ENCODE measurements at regions not wholly inside any gene's neighbourhood (a gene's known extent, or its start where the extent isn't known, plus 50 kb on each side); places are given as distances from the start of the nearest gene placed in this dataset.
"Not testable (repeated sequence)": the region's sequence is repeated elsewhere in the genome, so short reads cannot be mapped to it uniquely, and the experiment has no call there.

GRCh38 chr4:95898226-95898625 is 58.3 kb downstream of the PDHA2 start:
- intact Hi-C loops (cut with DNase I) = no loop called here
- DNase-seq = no peak

GRCh38 chr4:95909211-95909610 is 69.3 kb downstream of the PDHA2 start:
- intact Hi-C loops (cut with DNase I) = no loop called here
- no peak for DNase-seq

- intact Hi-C loops (cut with DNase I) = no loop called here
These were observed 70.9 kb downstream of the PDHA2 start for GRCh38 chr4:95910749-95911148.

DNA sequence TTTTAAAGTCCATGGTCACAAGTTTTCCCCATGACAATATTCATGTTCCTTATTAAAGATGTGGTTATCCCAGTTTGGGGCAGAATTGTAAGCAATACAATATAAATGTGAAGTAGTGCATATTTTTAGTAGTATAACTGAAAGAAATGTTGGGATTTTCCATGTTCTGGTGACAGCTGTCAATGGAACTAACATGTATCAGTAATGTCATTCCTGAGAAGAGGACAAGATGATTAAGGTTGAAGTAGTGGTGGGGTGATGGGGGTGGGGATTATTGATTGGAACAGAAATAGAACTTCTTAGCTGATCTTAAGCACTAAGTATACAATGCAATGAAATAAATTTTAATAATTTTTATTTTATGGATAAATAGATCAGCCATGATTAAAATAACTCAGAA is 81.6 kb downstream of the PDHA2 start:
- DNase-seq = no peak
- intact Hi-C loops (cut with DNase I) = no loop called here

More at GRCh38 chr4:95910749-95911148, 70.9 kb downstream of the PDHA2 start:
- DNase-seq = no peak

GRCh38 chr4:95929448-95930064 is 89.7 kb downstream of the PDHA2 start:
- no peak for DNase-seq
- intact Hi-C loops (cut with DNase I) = no loop called here

GRCh38 chr4:95939141-95939540 is 99.2 kb downstream of the PDHA2 start:
- intact Hi-C loops (cut with DNase I) = no loop called here
- no peak for DNase-seq

DNA sequence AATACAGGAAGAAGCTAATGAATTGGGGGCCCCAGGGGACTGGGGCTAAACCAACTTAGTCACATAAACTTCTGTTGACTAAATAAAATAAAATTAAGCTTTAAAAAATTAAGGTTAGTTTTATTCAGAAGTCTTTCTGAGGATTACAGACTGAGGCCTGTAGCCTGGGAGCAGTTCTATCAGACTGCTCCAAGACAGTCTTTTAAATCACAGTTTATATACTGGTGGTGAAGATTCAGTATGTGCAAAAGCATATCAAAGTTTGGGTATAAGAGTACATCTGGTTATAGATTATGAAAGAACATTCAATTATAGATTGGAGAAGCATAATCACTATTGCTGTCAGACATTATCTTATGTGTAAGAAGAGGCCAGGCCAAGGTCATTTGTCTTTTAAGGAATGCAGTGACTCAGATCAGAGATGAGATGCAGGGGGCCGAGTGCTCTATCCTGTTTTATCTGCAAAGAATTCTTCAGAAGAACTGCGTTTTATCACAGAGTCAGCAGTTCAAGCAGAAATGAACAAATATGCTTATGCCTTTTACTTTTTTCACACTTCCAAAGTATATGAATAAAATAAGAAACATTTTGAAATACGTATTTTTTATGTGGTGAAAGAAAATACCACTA is 109.4 kb downstream of the PDHA2 start:
- intact Hi-C loops (cut with DNase I) = no loop called here
- DNase-seq = no peak

DNA sequence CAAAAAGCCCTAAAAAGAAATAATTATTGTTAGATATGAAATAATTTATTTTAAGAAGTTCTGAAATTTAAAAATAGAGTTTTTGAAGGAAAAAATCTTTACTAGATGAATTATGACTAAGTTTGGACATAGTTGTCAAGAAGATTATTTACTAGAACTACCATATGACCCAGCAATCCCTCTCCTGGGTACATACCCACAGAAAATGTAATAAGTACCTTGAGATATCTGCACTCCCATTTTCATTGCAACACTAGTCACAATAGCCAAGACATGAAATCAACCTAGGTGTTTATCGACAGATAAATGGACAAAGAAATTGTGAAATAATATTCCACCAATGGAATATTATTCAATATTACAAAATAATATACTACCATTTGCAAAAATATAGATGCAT is 109.9 kb downstream of the PDHA2 start:
- no peak for DNase-seq
- intact Hi-C loops (cut with DNase I) = no loop called here

- intact Hi-C loops (cut with DNase I) = not testable (repeated sequence)
These were observed 112.6 kb downstream of the PDHA2 start for GRCh38 chr4:95952538-95952937.

DNA sequence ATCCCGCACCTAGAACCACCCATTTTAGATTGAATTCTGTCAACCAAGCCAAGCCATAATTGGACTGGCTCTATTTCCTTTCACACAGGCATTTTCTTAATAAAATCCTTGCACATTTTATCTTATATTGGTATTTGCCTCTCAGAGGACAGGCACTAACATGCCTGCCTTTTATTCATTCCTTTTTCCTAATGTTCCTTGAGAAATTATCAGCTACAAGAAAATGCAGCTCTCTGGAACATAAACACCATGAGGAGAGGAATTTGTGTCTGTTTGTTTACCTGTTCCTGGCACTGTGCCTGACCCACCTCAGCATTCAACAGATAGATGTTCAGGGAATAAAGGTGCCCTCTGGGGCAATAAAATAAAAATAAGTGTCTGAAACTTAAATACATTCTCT is 116.2 kb downstream of the PDHA2 start:
- DNase-seq = no peak
- intact Hi-C loops (cut with DNase I) = no loop called here

More at GRCh38 chr4:95952538-95952937, 112.6 kb downstream of the PDHA2 start:
- DNase-seq = not testable (repeated sequence)

GRCh38 chr4:95957054-95957453 is 117.2 kb downstream of the PDHA2 start:
- intact Hi-C loops (cut with DNase I) = no loop called here
- DNase-seq = no peak

GRCh38 chr4:95957759-95958158 is 117.9 kb downstream of the PDHA2 start:
- intact Hi-C loops (cut with DNase I) = no loop called here
- DNase-seq = no peak

GRCh38 chr4:95959182-95959581 is 119.3 kb downstream of the PDHA2 start:
- intact Hi-C loops (cut with DNase I) = no loop called here
- no peak for DNase-seq

DNA sequence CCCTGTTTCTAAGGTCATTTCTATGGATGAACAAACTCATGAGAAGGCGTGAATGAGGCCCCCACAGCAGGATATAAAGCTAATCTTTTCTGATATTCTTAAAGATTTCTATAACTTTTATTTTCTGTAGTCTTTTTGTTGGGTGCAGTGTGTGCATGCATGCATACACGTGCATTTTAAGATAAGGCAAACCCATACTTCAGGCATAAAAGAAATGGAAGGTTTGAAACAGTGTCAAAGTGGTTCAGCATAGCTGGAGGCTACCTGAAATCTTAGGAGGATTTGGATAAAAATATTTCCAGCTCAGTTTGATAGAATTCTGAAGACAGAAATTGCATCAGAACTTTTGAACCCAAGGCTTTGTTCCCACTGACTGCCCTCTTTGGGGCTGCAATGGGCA is 119.7 kb downstream of the PDHA2 start:
- DNase-seq = no peak
- intact Hi-C loops (cut with DNase I) = no loop called here

- DNase-seq = no peak
- intact Hi-C loops (cut with DNase I) = no loop called here
These were observed 123.6 kb downstream of the PDHA2 start for GRCh38 chr4:95963456-95963855.

GRCh38 chr4:95979961-95980876 is 140.3 kb downstream of the PDHA2 start:
- no peak for DNase-seq
- intact Hi-C loops (cut with DNase I) = no loop called here

DNA sequence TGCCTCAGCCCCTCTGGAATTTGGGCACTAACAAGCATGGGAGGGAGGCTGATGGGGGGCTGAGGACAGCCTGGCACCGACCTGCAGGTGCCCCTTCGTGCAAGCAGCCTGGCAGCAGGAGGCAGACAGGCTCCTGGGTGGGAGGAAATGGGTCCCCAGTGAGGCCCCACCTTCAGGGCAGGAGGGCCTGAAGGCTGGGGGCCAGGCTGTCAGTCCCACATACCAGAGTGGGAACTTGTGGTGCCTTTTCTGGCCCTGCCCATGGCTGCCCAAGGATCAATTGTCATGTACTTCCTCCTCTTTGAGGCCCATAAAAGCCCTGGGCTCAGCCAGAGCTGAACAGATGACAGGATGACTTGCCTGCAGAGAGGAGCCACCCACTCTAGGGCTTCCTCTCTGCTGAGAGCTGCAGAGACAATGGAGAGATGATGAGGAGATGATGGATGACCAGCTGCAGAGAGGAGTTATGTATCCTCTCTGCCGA is 141.0 kb downstream of the PDHA2 start:
- no peak for DNase-seq
- intact Hi-C loops (cut with DNase I) = no loop called here

GRCh38 chr4:95981591-95981990 is 141.7 kb downstream of the PDHA2 start:
- intact Hi-C loops (cut with DNase I) = no loop called here
- no peak for DNase-seq

GRCh38 chr4:95982516-95982915 is 142.6 kb downstream of the PDHA2 start:
- intact Hi-C loops (cut with DNase I) = no loop called here
- DNase-seq = no peak

GRCh38 chr4:95984081-95984480 is 144.2 kb downstream of the PDHA2 start:
- intact Hi-C loops (cut with DNase I) = no loop called here
- DNase-seq = no peak
